ENCODE measurements at regions not wholly inside any gene's neighbourhood (a gene's known extent, or its start where the extent isn't known, plus 50 kb on each side); places are given as distances from the start of the nearest gene placed in this dataset.

DNA sequence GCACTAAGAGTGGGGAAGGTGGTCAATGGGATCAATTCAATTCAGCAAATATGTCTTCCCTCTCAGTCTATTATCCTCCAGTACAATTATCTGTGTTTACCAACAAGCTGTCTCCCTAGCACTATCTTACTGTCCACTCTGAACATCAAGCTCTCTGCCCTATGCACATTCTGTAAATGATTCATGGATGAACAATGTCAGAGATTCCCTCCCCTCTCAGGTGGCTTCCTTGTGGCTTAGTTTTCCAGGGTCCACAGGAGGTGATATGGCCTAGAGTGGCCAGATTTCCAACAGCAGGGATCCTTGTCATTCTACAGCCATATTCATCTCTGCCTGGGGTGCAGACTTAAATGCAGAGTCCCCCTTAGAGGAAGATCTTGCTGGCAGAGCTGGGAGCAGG lies 225.1 kb downstream of the UACA start:
- TF ChIP-seq POU2F2 (IDR thresholded peaks at IDR 0.05; ENCODE audit: borderline replicate concordance, low read depth, low read length) (no peak), USF2 (IDR thresholded peaks at IDR 0.05; ENCODE audit: borderline replicate concordance, low read depth, low read length) (no peak), NR2F1 (conservative IDR thresholded peaks at IDR 0.05) (no peak), SMC3 (IDR thresholded peaks at IDR 0.05; ENCODE audit: borderline replicate concordance, low read length) (no peak), POLR2A (IDR thresholded peaks at IDR 0.05; ENCODE audit: low read depth, low read length) (no peak), SIX5 (IDR thresholded peaks at IDR 0.05; ENCODE audit: low read depth, low read length, severe bottlenecking) (no peak), CHD2 (IDR thresholded peaks at IDR 0.05; ENCODE audit: borderline replicate concordance, low read depth, low read length) (no peak), JUND (IDR thresholded peaks at IDR 0.05; ENCODE audit: low read depth, low read length) (no peak)
- TF ChIP-seq, protein P1, sequence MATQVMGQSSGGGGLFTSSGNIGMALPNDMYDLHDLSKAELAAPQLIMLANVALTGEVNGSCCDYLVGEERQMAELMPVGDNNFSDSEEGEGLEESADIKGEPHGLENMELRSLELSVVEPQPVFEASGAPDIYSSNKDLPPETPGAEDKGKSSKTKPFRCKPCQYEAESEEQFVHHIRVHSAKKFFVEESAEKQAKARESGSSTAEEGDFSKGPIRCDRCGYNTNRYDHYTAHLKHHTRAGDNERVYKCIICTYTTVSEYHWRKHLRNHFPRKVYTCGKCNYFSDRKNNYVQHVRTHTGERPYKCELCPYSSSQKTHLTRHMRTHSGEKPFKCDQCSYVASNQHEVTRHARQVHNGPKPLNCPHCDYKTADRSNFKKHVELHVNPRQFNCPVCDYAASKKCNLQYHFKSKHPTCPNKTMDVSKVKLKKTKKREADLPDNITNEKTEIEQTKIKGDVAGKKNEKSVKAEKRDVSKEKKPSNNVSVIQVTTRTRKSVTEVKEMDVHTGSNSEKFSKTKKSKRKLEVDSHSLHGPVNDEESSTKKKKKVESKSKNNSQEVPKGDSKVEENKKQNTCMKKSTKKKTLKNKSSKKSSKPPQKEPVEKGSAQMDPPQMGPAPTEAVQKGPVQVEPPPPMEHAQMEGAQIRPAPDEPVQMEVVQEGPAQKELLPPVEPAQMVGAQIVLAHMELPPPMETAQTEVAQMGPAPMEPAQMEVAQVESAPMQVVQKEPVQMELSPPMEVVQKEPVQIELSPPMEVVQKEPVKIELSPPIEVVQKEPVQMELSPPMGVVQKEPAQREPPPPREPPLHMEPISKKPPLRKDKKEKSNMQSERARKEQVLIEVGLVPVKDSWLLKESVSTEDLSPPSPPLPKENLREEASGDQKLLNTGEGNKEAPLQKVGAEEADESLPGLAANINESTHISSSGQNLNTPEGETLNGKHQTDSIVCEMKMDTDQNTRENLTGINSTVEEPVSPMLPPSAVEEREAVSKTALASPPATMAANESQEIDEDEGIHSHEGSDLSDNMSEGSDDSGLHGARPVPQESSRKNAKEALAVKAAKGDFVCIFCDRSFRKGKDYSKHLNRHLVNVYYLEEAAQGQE (IDR thresholded peaks at IDR 0.05; ENCODE audit: low read depth, low read length), result no peak
- TF ChIP-seq, protein P2, sequence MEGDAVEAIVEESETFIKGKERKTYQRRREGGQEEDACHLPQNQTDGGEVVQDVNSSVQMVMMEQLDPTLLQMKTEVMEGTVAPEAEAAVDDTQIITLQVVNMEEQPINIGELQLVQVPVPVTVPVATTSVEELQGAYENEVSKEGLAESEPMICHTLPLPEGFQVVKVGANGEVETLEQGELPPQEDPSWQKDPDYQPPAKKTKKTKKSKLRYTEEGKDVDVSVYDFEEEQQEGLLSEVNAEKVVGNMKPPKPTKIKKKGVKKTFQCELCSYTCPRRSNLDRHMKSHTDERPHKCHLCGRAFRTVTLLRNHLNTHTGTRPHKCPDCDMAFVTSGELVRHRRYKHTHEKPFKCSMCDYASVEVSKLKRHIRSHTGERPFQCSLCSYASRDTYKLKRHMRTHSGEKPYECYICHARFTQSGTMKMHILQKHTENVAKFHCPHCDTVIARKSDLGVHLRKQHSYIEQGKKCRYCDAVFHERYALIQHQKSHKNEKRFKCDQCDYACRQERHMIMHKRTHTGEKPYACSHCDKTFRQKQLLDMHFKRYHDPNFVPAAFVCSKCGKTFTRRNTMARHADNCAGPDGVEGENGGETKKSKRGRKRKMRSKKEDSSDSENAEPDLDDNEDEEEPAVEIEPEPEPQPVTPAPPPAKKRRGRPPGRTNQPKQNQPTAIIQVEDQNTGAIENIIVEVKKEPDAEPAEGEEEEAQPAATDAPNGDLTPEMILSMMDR (IDR thresholded peaks at IDR 0.05 in 2 of 3, conservative IDR thresholded peaks at IDR 0.05 in 1 of 3; ENCODE audit: control insufficient read depth in 2 of 3, extremely low read depth in 1 of 3, insufficient read depth in 1 of 3, low read depth in 3 of 3, low read length in 3 of 3), result no peak
- TF ChIP-seq, protein P3, sequence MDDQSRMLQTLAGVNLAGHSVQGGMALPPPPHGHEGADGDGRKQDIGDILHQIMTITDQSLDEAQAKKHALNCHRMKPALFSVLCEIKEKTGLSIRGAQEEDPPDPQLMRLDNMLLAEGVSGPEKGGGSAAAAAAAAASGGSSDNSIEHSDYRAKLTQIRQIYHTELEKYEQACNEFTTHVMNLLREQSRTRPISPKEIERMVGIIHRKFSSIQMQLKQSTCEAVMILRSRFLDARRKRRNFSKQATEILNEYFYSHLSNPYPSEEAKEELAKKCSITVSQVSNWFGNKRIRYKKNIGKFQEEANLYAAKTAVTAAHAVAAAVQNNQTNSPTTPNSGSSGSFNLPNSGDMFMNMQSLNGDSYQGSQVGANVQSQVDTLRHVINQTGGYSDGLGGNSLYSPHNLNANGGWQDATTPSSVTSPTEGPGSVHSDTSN (IDR thresholded peaks at IDR 0.05; ENCODE audit: insufficient replicate concordance, low read depth, low read length), result no peak
